T-helper 2 cell treated with Interferon-gamma antibody and Interleukin-4, amounts not matched to agents 5 μg/mL and 100 μg/mL, for 36 hours (primary cell): ENCODE measurements at regions not wholly inside any gene's neighbourhood (a gene's known extent, or its start where the extent isn't known, plus 50 kb on each side); places are given as distances from the start of the nearest gene placed in this dataset.

Experiments
- DNase-seq: peaks from one replicate; pipeline ENCODE4 v3.0.0; 2021; ENCODE audit warnings: low spot score
- H3K27ac Mint-ChIP-seq: one replicate; pipeline ENCODE4 v1.8.0; 2021; ENCODE audit warnings: mild to moderate bottlenecking, mixed read lengths
- H3K27me3 Mint-ChIP-seq: one replicate; pipeline ENCODE4 v1.8.0; 2021; ENCODE audit warnings: low read depth, mixed read lengths
- H3K36me3 Mint-ChIP-seq: one replicate; pipeline ENCODE4 v1.8.0; 2021; ENCODE audit warnings: low read depth, mixed read lengths
- H3K4me1 Mint-ChIP-seq: one replicate; pipeline ENCODE4 v1.8.0; 2021; ENCODE audit warnings: low read depth, mixed read lengths
- H3K4me3 Mint-ChIP-seq: one replicate; pipeline ENCODE4 v1.8.0; 2022; ENCODE audit warnings: mild to moderate bottlenecking, moderate library complexity, mixed read lengths
- H3K9me3 Mint-ChIP-seq: one replicate; pipeline ENCODE4 v1.8.0; 2021; ENCODE audit warnings: mixed read lengths

DNA sequence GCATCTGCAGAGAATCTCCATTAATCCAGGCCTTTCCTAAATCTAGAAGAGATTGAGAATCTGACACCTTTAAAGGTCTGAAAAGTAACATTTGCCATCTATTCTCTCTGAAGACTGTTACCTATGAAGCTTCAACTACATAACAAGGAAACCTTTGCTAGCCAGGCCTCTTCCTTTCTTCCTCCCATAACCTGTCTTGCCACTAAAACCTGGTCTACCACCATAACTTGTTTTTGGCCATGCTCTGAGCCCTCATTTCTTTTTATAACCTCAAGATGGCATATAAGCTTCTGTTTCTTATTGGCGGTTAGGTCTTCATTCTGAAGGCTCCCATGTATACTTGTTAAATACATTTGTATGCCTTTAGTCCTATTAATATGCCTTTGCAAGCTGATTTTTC is 348.4 kb upstream of the MEOX2 start:
- Mint-ChIP-seq H3K36me3 (no peaks in the 10 kb centered on the region), H3K4me3 (no peak overlapping the region), H3K9me3 (no peaks in the 10 kb centered on the region), H3K27ac (no peak overlapping the region), H3K27me3 (peaks cover 2% of the 10 kb centered on the region), H3K4me1 (no peaks in the 10 kb centered on the region)
- no peak for DNase-seq

DNA sequence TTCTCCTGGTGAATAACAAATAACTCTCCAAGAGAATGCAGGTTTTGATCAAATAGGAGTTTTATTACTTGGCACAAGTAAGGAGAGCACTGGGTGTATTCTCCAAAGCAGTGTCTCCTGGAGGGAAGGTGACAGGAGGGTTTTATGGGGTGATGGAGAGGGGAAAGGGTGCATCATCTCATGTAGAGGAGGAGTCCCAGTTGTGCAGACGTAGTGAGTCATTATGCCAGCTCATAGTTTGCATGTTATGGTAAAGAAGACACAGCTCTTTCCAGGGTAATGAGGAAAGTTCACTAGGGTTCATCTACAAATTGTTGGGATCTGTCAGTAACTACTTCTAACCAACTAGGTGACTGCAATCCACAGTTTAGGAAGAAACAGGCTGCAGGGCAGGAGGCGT is 347.9 kb upstream of the MEOX2 start:
- Mint-ChIP-seq H3K36me3 (no peaks in the 10 kb centered on the region), H3K4me1 (no peaks in the 10 kb centered on the region), H3K9me3 (no peaks in the 10 kb centered on the region), H3K27ac (no peak overlapping the region), H3K4me3 (no peak overlapping the region), H3K27me3 (peaks cover 2% of the 10 kb centered on the region)
- no peak for DNase-seq

DNA sequence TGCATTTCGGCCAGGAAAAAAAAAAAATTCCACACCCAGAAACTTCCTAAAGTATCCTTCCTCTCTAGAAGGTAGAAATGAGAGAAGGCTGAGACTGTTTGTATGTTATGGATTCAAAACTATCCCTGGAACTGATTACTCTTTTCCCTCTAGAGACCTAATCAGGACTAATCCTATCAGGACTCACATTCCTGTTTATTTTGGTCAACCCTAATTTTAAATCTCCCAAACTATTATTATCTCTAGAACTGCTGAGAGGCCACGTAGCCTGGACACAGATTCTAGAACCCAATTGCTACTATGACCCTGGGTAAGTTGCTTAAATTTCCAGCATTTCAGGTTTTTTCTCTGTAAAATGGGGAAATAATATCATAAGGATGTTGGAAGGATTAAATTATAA is 346.8 kb upstream of the MEOX2 start:
- H3K36me3 Mint-ChIP-seq = no peaks in the 10 kb centered on the region
- H3K4me3 Mint-ChIP-seq = no peak overlapping the region
- no peaks in the 10 kb centered on the region for H3K9me3 Mint-ChIP-seq
- no peak for DNase-seq
- H3K27ac Mint-ChIP-seq = no peak overlapping the region
- H3K4me1 Mint-ChIP-seq = no peaks in the 10 kb centered on the region
- H3K27me3 Mint-ChIP-seq = peaks cover 2% of the 10 kb centered on the region

GRCh38 chr7:16028636-16029035 is 342.2 kb upstream of the MEOX2 start:
- H3K36me3 Mint-ChIP-seq = no peaks in the 10 kb centered on the region
- no peak overlapping the region for H3K27ac Mint-ChIP-seq
- peaks cover 2% of the 10 kb centered on the region for H3K27me3 Mint-ChIP-seq
- no peak for DNase-seq
- no peaks in the 10 kb centered on the region for H3K9me3 Mint-ChIP-seq
- no peaks in the 10 kb centered on the region for H3K4me1 Mint-ChIP-seq
- H3K4me3 Mint-ChIP-seq = no peak overlapping the region

GRCh38 chr7:16028103-16028502 is 341.6 kb upstream of the MEOX2 start:
- Mint-ChIP-seq H3K4me3 (no peak overlapping the region), H3K9me3 (no peaks in the 10 kb centered on the region), H3K27me3 (peaks cover 2% of the 10 kb centered on the region), H3K27ac (no peak overlapping the region), H3K36me3 (no peaks in the 10 kb centered on the region), H3K4me1 (no peaks in the 10 kb centered on the region)
- DNase-seq = no peak

DNA sequence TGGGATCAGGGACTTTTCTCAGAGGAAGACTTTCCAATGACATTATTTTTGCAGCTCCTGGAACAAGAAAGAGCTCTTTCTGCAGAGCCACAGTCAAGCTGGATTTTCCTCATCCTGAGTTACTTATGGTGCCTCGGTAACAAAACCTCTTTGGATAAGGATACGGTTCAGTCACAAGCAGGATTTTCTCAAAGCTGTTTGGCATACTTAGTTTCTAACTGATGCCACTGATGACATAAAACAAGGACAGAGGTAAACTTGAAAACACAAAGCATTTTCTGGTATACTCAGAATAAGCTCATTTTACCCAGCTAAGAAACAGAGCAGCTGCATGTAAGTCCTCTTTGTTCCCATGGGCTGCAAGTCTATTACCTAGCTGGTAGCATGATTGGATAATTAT is 340.9 kb upstream of the MEOX2 start:
- Mint-ChIP-seq H3K36me3 (no peaks in the 10 kb centered on the region), H3K4me3 (no peak overlapping the region), H3K27ac (no peak overlapping the region), H3K27me3 (peaks cover 2% of the 10 kb centered on the region), H3K9me3 (no peaks in the 10 kb centered on the region), H3K4me1 (no peaks in the 10 kb centered on the region)
- DNase-seq = no peak

DNA sequence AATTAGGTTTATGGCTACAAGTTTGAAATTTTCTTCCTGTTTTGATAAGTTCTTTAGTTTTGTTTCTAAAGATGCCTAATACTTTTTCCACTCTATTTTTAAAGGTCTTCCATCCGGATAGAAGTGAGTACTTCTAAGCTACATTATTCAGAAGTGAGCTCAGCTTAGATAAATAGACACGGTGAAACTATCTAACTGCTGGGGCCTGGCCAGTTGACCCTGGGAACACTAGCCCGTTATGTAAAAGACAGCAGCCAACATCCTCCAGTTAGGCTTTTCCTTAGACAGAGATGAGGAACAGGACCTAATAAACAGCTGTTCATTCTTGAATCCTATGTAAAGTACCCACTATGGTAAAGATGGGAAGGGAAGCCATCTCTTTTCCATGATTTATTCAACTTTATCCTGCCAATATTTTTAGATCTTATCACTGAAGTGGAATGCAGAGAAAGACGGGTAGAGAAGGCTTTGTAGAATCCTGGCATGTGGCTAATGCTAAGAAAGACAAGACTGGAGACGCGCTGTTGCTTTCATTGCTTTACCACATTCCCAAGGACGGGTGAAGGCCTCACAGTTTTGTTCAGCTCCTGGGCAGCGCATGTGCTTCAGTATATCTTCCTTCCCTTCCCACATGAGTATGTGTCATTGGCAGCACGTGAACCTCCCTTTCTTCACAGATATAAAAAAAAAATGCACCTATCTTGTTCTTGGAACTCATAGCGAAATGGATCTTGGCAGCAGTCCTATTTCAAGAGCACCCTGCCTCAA is 340.0 kb upstream of the MEOX2 start:
- H3K4me1 Mint-ChIP-seq = no peaks in the 10 kb centered on the region

DNA sequence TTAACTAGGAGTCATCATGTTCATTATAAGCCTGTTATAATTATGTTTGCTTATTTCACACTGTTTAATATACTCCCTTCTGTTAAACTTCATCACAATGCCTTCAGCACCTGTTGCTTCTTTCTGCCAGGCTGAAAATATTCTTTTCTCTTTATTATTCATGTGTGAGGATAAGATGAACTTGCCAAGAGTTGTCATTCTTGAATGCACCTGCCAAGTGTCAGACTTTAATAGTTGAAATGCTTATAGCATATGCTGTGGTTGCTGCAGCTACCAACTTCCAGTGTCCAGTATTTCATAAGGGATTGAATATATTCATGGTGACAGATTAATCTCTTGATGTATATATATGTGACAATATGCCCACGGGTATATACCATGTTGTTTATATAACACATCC is 339.2 kb upstream of the MEOX2 start:
- Mint-ChIP-seq H3K27me3 (peaks cover 2% of the 10 kb centered on the region), H3K4me3 (no peak overlapping the region), H3K9me3 (no peaks in the 10 kb centered on the region), H3K36me3 (no peaks in the 10 kb centered on the region), H3K4me1 (no peaks in the 10 kb centered on the region), H3K27ac (no peak overlapping the region)
- no peak for DNase-seq

More for the DNA sequence above, 340.0 kb upstream of the MEOX2 start:
- Mint-ChIP-seq H3K27ac (no peak overlapping the region), H3K4me3 (no peak overlapping the region), H3K36me3 (no peaks in the 10 kb centered on the region), H3K9me3 (no peaks in the 10 kb centered on the region), H3K27me3 (peaks cover 2% of the 10 kb centered on the region)
- no peak for DNase-seq

- H3K36me3 Mint-ChIP-seq = no peaks in the 10 kb centered on the region
- no peaks in the 10 kb centered on the region for H3K9me3 Mint-ChIP-seq
- H3K27ac Mint-ChIP-seq = no peak overlapping the region
- H3K4me1 Mint-ChIP-seq = no peaks in the 10 kb centered on the region
- no peaks in the 10 kb centered on the region for H3K27me3 Mint-ChIP-seq
- DNase-seq = no peak
- no peak overlapping the region for H3K4me3 Mint-ChIP-seq
These were observed 337.0 kb upstream of the MEOX2 start for GRCh38 chr7:16023503-16023902.

GRCh38 chr7:16023046-16023445 is 336.6 kb upstream of the MEOX2 start:
- H3K36me3 Mint-ChIP-seq = no peaks in the 10 kb centered on the region
- DNase-seq = no peak
- H3K27me3 Mint-ChIP-seq = no peaks in the 10 kb centered on the region
- H3K9me3 Mint-ChIP-seq = no peaks in the 10 kb centered on the region
- no peak overlapping the region for H3K4me3 Mint-ChIP-seq
- H3K27ac Mint-ChIP-seq = no peak overlapping the region
- no peaks in the 10 kb centered on the region for H3K4me1 Mint-ChIP-seq

DNA sequence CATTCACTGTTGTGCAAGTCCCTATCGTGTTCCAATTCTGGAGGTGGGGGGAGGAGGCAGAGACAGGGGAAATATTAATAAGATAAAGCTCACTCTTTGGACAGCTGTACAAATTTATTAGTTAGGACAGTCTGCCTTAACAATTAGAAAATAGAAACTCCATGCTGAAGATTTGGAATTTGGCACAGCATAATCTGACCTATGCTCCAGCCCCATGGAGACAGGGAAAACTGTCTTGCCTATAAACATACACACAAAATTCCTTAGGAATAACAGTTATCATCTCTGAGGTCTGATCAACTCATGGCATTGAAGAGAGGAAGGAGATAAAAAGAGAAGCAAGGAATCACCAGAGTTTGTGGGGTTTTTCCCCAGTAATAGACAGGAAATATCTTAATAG is 335.4 kb upstream of the MEOX2 start:
- no peaks in the 10 kb centered on the region for H3K9me3 Mint-ChIP-seq
- H3K27ac Mint-ChIP-seq = no peak overlapping the region
- DNase-seq = no peak
- no peaks in the 10 kb centered on the region for H3K4me1 Mint-ChIP-seq
- H3K36me3 Mint-ChIP-seq = no peaks in the 10 kb centered on the region
- no peak overlapping the region for H3K4me3 Mint-ChIP-seq
- no peaks in the 10 kb centered on the region for H3K27me3 Mint-ChIP-seq

- Mint-ChIP-seq H3K36me3 (no peaks in the 10 kb centered on the region), H3K9me3 (peaks cover 6% of the 10 kb centered on the region), H3K27me3 (no peaks in the 10 kb centered on the region)
These were observed 329.5 kb upstream of the MEOX2 start for GRCh38 chr7:16015981-16016380.

DNA sequence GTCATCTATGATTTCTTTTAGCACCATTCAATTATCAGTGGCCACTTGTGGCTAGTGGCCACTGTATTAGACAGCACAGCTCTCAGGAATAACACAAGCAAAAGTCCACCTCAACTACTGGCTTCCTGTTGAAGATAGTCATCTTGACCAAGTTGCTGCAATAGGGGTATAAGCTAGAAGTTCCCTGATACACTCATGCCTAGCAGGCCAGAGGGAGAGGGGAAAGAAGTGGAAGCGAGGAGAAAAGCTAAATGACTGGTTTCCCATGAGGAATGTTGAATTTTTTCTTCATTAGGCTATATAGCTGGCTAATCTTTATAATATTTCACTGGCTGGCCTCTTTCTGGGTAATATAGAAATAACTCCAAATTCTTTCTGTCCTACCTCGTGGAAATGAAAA is 327.5 kb upstream of the MEOX2 start:
- Mint-ChIP-seq H3K27ac (no peak overlapping the region), H3K4me1 (no peaks in the 10 kb centered on the region), H3K4me3 (no peak overlapping the region), H3K36me3 (no peaks in the 10 kb centered on the region), H3K9me3 (peaks cover 6% of the 10 kb centered on the region), H3K27me3 (no peaks in the 10 kb centered on the region)
- DNase-seq = no peak

More at GRCh38 chr7:16015981-16016380, 329.5 kb upstream of the MEOX2 start:
- Mint-ChIP-seq H3K4me3 (no peak overlapping the region), H3K4me1 (no peaks in the 10 kb centered on the region), H3K27ac (no peak overlapping the region)
- DNase-seq = no peak

DNA sequence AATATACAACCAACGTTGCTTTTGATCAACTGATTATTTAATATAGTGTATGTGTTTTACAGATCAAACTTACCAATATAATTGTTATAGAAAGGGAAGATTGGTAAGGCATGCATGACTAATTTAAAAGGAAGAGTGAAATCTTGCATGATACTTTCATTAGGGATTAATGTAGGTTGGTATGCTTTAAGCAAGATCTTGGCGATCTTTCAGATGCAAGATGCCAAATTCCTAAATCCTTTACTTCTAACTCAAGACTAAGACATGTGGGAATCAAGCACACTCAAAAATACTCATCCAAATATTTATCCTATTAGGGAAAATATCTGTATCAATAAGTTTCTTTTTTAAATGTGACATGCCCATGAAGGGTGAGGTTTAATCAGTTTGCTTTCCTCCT is 321.4 kb upstream of the MEOX2 start:
- H3K27me3 Mint-ChIP-seq = no peaks in the 10 kb centered on the region
- no peaks in the 10 kb centered on the region for H3K36me3 Mint-ChIP-seq
- peaks cover 1% of the 10 kb centered on the region for H3K9me3 Mint-ChIP-seq
- H3K27ac Mint-ChIP-seq = no peak overlapping the region
- H3K4me1 Mint-ChIP-seq = no peaks in the 10 kb centered on the region
- no peak overlapping the region for H3K4me3 Mint-ChIP-seq
- no peak for DNase-seq

- no peak for DNase-seq
- H3K4me3 Mint-ChIP-seq = no peak overlapping the region
- H3K36me3 Mint-ChIP-seq = no peaks in the 10 kb centered on the region
- H3K4me1 Mint-ChIP-seq = no peaks in the 10 kb centered on the region
- H3K27ac Mint-ChIP-seq = no peak overlapping the region
- H3K9me3 Mint-ChIP-seq = no peaks in the 10 kb centered on the region
- no peaks in the 10 kb centered on the region for H3K27me3 Mint-ChIP-seq
These were observed 318.2 kb upstream of the MEOX2 start for GRCh38 chr7:16004702-16005101.
